RWPE1 (cell line): ENCODE measurements at regions not wholly inside any gene's neighbourhood (a gene's known extent, or its start where the extent isn't known, plus 50 kb on each side); places are given as distances from the start of the nearest gene placed in this dataset.

Experiments
- CTCF ChIA-PET: fragments of 350-600 bp; sonication (Branson Sonifier 250); formaldehyde crosslinking; extraction: SDS; loops from one replicate; lab custom pipeline; 2021; lab: Yijun Ruan, JAX
- POLR2A ChIA-PET: fragments of 400-600 bp; formaldehyde crosslinking; extraction: SDS; loops from one replicate; lab custom pipeline; 2020; ENCODE audit warnings: antibody characterized with exemption; ENCODE audit not compliant: low non-redundant PET; lab: Yijun Ruan, JAX
- DNase-seq: peaks from one replicate; pipeline ENCODE4 v3.0.0; 2012; ENCODE audit warnings: low spot score
- H3K27ac ChIP-seq: fragments of 450-650 bp; 2 replicates; pipeline ENCODE4 v1.5.1; 2017
- CTCF ChIP-seq: fragments of 450-650 bp; conservative IDR thresholded peaks from 2 replicates; pipeline ENCODE4 v1.5.1; 2017; ENCODE audit warnings: low read depth, mild to moderate bottlenecking

- ChIA-PET POLR2A (no interaction called here), CTCF (no interaction called here)
- H3K27ac ChIP-seq: no peak overlapping the region
- no peak for TF ChIP-seq CTCF
- DNase-seq: no peak
Measured at GRCh38 chr1:87599569-87599968, 270.9 kb downstream of the LMO4 start.

- ChIA-PET CTCF (no interaction called here), POLR2A (no interaction called here)
- no peak for DNase-seq
- TF ChIP-seq CTCF: no peak
- H3K27ac ChIP-seq: no peak overlapping the region
Measured at GRCh38 chr1:87600055-87600850, 271.6 kb downstream of the LMO4 start.

GRCh38 chr1:87600854-87601253 is 272.2 kb downstream of the LMO4 start:
- DNase-seq: peak; percentile 5
- ChIA-PET POLR2A (no interaction called here), CTCF (no interaction called here)
- TF ChIP-seq CTCF: no peak
- H3K27ac ChIP-seq: no peak overlapping the region

GRCh38 chr1:87603626-87604025 is 274.9 kb downstream of the LMO4 start:
- no peak for TF ChIP-seq CTCF
- POLR2A ChIA-PET: no interaction called here
- H3K27ac ChIP-seq: no peak overlapping the region
- no peak for DNase-seq
- CTCF ChIA-PET: interaction anchor here (0.7 kb wide), 1 partner anchor 82 kb away, joined by 3 read pairs; no protein-coding TSS in a partner anchor

DNA sequence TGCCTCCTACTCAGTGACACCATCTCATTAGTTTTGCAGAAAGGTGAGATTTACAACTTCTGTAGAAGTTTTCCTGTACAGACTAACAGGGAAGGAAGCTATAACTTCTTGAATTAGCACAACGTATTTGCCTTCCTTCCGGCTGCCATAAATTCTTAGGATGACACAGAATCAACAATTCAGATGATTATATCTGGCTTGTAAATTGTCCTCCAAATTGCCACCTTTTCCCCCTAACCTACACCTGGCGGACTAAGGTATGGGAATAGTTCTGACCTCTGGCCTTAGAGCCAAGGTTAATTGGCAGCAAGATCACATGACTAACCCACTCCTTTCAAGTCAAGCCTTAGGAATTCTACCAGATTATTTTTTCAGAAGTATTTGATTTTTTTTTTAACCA is 284.3 kb downstream of the LMO4 start:
- ChIA-PET CTCF (no interaction called here), POLR2A (no interaction called here)
- no peak for DNase-seq
- H3K27ac ChIP-seq: no peak overlapping the region
- TF ChIP-seq CTCF: no peak

- DNase-seq: no peak
- CTCF ChIA-PET: interaction anchor here (0.7 kb wide), 2 partner anchors 23 to 58 kb away, joined by 4 read pairs; no protein-coding TSS in a partner anchor
- POLR2A ChIA-PET: no interaction called here
- no peak overlapping the region for H3K27ac ChIP-seq
- TF ChIP-seq CTCF: no peak
Measured at GRCh38 chr1:87615491-87615890, 286.8 kb downstream of the LMO4 start.
